ENCODE measurements at regions not wholly inside any gene's neighbourhood (a gene's known extent, or its start where the extent isn't known, plus 50 kb on each side); places are given as distances from the start of the nearest gene placed in this dataset.

DNA sequence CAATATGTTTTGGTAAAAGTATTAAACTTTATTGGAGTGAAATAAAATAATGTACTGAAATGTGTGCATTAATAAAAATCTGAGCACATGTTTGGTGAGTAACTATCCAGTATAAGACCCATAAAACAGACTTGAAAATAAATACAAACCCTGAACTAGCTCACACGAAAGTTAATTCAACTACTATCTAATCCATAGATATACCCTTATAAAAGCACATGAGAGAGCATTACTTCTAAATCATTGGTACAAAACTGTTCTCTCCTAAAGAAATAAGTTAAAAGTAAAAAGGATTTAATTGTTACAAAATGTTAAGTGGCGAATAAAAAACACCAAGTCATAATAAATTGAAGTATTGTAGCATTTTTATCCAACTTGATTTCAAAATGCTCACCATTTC is 295.6 kb downstream of the PTPRC start:
- H3K9me3 Mint-ChIP-seq (ENCODE audit: low read depth), result no peaks in the 10 kb centered on the region
- no peaks in the 10 kb centered on the region for H3K36me3 Mint-ChIP-seq (ENCODE audit: insufficient read depth)
- H3K4me3 Mint-ChIP-seq (ENCODE audit: low read depth), result no peak overlapping the region
- peaks cover 5% of the 10 kb centered on the region for H3K4me1 Mint-ChIP-seq (ENCODE audit: low read depth)
- TF ChIP-seq, protein P1, sequence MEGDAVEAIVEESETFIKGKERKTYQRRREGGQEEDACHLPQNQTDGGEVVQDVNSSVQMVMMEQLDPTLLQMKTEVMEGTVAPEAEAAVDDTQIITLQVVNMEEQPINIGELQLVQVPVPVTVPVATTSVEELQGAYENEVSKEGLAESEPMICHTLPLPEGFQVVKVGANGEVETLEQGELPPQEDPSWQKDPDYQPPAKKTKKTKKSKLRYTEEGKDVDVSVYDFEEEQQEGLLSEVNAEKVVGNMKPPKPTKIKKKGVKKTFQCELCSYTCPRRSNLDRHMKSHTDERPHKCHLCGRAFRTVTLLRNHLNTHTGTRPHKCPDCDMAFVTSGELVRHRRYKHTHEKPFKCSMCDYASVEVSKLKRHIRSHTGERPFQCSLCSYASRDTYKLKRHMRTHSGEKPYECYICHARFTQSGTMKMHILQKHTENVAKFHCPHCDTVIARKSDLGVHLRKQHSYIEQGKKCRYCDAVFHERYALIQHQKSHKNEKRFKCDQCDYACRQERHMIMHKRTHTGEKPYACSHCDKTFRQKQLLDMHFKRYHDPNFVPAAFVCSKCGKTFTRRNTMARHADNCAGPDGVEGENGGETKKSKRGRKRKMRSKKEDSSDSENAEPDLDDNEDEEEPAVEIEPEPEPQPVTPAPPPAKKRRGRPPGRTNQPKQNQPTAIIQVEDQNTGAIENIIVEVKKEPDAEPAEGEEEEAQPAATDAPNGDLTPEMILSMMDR (IDR thresholded peaks at IDR 0.05; ENCODE audit: unreplicated experiment), result no peak
- no peaks in the 10 kb centered on the region for H3K27me3 Mint-ChIP-seq
- no peak overlapping the region for H3K27ac Mint-ChIP-seq
- DNase-seq (ENCODE audit: low spot score, unreplicated experiment), result no peak

DNA sequence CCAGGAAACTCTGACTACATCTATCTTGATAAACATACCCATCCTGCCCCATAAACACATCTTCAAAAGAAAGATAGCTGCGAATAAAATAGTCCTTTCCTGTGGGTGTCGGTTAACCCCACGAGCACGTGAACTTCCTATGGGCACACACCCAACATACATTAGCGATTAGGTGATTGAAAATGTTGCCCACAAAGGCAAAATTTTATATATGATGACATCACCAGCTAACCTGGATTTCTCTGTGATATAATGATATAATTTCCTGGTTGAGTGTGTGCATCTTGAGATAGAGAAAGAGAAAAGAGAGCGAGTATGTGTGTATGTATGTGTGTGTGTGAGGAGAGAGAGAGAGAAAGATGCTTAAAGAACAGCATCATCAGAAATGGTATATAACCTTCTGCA is 296.1 kb downstream of the PTPRC start:
- H3K27me3 Mint-ChIP-seq, result no peaks in the 10 kb centered on the region
- no peaks in the 10 kb centered on the region for H3K36me3 Mint-ChIP-seq (ENCODE audit: insufficient read depth)
- no peak overlapping the region for H3K4me3 Mint-ChIP-seq (ENCODE audit: low read depth)
- no peak overlapping the region for H3K27ac Mint-ChIP-seq
- TF ChIP-seq, protein P1 (IDR thresholded peaks at IDR 0.05; ENCODE audit: unreplicated experiment), result no peak
- H3K9me3 Mint-ChIP-seq (ENCODE audit: low read depth), result no peaks in the 10 kb centered on the region
- peaks cover 6% of the 10 kb centered on the region for H3K4me1 Mint-ChIP-seq (ENCODE audit: low read depth)
- no peak for DNase-seq (ENCODE audit: low spot score, unreplicated experiment)

DNA sequence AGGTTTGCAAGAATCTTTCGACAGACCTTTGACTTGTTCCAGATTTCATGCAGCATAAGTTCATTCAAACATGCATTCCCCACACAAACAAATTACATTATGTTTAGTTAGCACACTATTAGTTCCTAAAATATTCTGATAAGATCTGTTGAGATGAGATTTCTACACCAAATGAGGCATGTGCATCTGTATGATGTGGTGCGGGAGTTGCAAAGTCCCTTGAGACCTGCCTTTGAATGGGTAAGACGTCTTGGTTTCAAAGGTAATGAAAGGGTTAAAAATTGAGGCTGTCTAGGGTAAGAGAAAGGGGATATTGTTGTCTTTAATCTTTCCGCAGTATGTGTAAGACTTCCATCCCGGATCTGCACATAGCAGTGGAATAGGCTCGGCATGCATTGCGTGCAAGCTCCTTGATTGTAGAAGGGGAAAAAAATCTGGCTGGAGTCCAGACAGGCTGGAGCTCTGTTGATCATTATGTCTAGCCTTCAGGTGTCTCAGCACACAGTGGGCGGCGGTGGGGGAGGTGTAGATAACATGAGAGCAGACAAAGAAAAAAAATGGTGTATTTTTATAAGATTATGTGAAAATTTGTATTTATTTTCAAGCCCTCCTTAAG is 296.6 kb downstream of the PTPRC start:
- Mint-ChIP-seq H3K9me3 (ENCODE audit: low read depth) (no peaks in the 10 kb centered on the region), H3K4me1 (ENCODE audit: low read depth) (peaks cover 7% of the 10 kb centered on the region), H3K36me3 (ENCODE audit: insufficient read depth) (no peaks in the 10 kb centered on the region), H3K4me3 (ENCODE audit: low read depth) (no peak overlapping the region), H3K27me3 (no peaks in the 10 kb centered on the region), H3K27ac (no peak overlapping the region)
- DNase-seq (ENCODE audit: low spot score, unreplicated experiment), result no peak
- TF ChIP-seq, protein P1 (IDR thresholded peaks at IDR 0.05; ENCODE audit: unreplicated experiment), result no peak

DNA sequence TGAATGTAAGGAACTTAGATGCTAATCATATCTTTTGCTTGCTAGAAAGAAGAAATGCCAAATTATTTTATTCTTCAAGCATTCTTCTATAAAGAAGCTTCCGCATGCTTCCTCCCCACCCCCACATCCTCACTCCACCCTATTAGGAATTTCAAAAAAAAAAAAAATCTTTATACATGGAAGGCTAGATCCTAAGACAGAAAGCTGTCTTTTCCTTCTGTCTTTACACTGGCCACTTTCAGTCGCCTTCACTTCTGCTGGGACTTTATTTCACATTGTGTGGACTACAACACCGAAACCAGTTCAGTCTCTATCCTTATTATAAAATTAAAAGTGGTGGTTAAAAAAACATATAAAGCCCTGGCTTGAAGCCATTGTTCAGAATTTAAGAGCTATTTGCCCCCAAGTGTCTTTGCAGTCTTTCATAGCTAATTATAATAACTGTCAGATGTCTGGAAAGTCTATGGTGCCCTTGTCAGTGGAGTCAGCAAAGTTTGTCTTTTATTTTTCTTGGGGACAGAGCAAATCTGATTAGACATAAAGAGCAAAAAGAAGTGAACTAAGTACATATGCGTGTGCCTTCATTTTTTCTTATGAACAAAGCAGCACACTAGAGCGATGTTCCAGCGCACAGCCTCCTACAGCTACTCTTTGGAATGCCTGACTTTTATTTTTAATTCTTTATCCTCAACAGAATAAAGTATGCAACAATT is 297.7 kb downstream of the PTPRC start:
- TF ChIP-seq, protein P1 (IDR thresholded peaks at IDR 0.05; ENCODE audit: unreplicated experiment), result no peak
- H3K36me3 Mint-ChIP-seq (ENCODE audit: insufficient read depth), result no peaks in the 10 kb centered on the region
- peaks cover 7% of the 10 kb centered on the region for H3K4me1 Mint-ChIP-seq (ENCODE audit: low read depth)
- peak overlapping the region; percentile 59 for H3K4me3 Mint-ChIP-seq (ENCODE audit: low read depth)
- no peak for DNase-seq (ENCODE audit: low spot score, unreplicated experiment)
- H3K9me3 Mint-ChIP-seq (ENCODE audit: low read depth), result peaks cover 3% of the 10 kb centered on the region
- H3K27ac Mint-ChIP-seq, result no peak overlapping the region
- no peaks in the 10 kb centered on the region for H3K27me3 Mint-ChIP-seq

DNA sequence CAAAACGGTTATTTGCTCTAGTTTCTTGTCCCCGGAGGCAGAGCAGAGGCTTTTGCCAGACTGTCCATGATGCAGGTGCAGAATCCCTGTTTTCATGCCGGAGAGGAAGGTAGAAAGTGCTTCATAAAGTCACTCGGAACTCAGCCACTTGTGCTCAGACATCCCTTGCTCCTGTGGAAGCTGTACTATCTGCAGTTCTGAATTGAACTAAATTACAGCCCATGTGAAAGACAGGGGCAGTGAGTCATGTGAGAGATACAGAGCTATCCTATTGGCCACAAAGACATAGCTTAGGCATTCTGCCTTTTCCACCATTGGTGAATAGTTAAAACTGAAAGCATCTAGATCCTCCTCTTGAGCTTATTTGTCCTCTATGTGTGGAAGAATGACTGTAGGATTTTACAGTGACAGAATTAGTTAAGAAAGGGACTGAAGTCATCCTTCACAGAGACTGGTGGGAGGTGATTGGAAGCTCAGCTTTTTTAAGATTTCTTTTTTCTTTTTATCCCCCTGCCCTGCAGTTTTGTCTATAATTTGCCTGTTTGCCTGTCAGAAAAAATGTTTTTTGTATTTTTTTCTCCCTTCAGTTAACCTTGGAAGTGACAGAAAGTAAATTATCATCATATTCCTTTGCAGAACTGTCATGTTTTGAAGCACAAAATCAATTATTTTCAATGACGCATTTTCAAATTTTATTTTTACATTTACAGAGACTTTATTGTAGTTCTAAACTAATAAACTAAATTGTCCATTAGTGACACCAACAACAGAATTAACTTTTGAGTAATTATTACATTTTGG is 298.6 kb downstream of the PTPRC start:
- peaks cover 7% of the 10 kb centered on the region for H3K4me1 Mint-ChIP-seq (ENCODE audit: low read depth)
- H3K27me3 Mint-ChIP-seq, result no peaks in the 10 kb centered on the region
- DNase-seq (ENCODE audit: low spot score, unreplicated experiment), result no peak
- H3K36me3 Mint-ChIP-seq (ENCODE audit: insufficient read depth), result no peaks in the 10 kb centered on the region
- TF ChIP-seq, protein P1 (IDR thresholded peaks at IDR 0.05; ENCODE audit: unreplicated experiment), result no peak
- H3K27ac Mint-ChIP-seq, result peak overlapping the region; percentile 54
- peaks cover 3% of the 10 kb centered on the region for H3K9me3 Mint-ChIP-seq (ENCODE audit: low read depth)
- H3K4me3 Mint-ChIP-seq (ENCODE audit: low read depth), result peak overlapping the region; percentile 59
